ENCODE measurements at regions not wholly inside any gene's neighbourhood (a gene's known extent, or its start where the extent isn't known, plus 50 kb on each side); places are given as distances from the start of the nearest gene placed in this dataset.

DNA sequence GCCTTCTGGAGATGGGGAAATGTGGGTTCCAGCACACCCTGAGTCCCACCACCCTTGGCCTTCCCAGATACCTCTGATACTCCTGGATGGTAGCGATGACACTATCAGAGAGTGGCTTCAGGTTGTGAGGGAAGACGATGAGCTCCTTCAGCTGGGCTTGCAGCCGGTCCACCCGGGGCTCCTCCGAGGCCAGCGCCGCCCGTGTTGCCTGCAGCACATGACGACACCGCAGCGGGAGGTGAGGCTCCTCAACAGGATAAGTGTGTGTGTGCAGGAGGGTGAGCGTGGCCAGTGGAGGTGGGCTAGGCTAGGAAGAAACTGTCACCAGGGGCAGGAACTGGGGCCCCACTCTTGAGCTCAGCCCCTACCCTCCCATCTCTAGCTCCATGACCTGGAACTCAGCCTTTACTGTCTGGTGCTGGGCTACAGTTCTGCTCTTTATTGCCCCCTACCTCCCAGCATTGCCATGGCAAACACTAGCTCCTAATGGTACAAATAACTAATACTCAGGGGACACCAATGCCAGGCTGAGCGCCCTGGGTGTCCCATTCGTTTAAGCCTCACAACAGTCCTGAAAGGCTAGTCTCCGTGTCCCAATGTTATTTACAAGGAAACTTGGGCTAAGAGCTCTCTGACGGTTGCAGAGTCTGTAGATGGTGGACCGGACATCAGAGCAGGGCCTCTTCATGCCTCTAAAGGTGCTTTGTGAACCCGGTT lies 64.1 kb downstream of the SYNE3 start:
- no peak for TF ChIP-seq POLR2A (IDR thresholded peaks at IDR 0.05)
- TF ChIP-seq, protein P1, sequence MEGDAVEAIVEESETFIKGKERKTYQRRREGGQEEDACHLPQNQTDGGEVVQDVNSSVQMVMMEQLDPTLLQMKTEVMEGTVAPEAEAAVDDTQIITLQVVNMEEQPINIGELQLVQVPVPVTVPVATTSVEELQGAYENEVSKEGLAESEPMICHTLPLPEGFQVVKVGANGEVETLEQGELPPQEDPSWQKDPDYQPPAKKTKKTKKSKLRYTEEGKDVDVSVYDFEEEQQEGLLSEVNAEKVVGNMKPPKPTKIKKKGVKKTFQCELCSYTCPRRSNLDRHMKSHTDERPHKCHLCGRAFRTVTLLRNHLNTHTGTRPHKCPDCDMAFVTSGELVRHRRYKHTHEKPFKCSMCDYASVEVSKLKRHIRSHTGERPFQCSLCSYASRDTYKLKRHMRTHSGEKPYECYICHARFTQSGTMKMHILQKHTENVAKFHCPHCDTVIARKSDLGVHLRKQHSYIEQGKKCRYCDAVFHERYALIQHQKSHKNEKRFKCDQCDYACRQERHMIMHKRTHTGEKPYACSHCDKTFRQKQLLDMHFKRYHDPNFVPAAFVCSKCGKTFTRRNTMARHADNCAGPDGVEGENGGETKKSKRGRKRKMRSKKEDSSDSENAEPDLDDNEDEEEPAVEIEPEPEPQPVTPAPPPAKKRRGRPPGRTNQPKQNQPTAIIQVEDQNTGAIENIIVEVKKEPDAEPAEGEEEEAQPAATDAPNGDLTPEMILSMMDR (IDR thresholded peaks at IDR 0.05): peak in 7 of 12 donors; percentile 8 to 38 (median 24)
